SK-N-SH treated with all-trans-retinoic acid at 6 μM for 48 hours (cell line): ENCODE measurements at regions not wholly inside any gene's neighbourhood (a gene's known extent, or its start where the extent isn't known, plus 50 kb on each side); places are given as distances from the start of the nearest gene placed in this dataset.

Experiments
- ARNTL ChIP-seq: fragments of 450-650 bp; formaldehyde crosslinking; IDR thresholded peaks from 2 replicates; pipeline ENCODE4 v1.5.0; 2020; ENCODE audit warnings: low read depth, mild to moderate bottlenecking, moderate library complexity, borderline replicate concordance
- GLIS3 ChIP-seq: fragments of 250-450 bp; sonication (Bioruptor Pico); IDR thresholded peaks from 2 replicates; pipeline ENCODE4 v1.5.0; 2020; ENCODE audit warnings: mild to moderate bottlenecking, moderate library complexity
- OSR1 ChIP-seq: fragments of 250-450 bp; sonication (Bioruptor Pico); IDR thresholded peaks from 2 replicates; pipeline ENCODE4 v1.8.0; 2022; ENCODE audit warnings: moderate library complexity, mild to moderate bottlenecking, inconsistent platforms
- RARB ChIP-seq: fragments of 250-450 bp; sonication (Bioruptor Pico); IDR thresholded peaks from 2 replicates; pipeline ENCODE4 v1.8.0; 2021; ENCODE audit warnings: mild to moderate bottlenecking, moderate library complexity
- SNAI2 ChIP-seq: fragments of 250-450 bp; sonication (Bioruptor Pico); IDR thresholded peaks from 2 replicates; pipeline ENCODE4 v1.5.0; 2020; ENCODE audit warnings: mild to moderate bottlenecking, moderate library complexity
- TCF4 ChIP-seq: fragments of 250-450 bp; sonication (Bioruptor Pico); IDR thresholded peaks from 2 replicates; pipeline ENCODE4 v1.8.0; 2021; ENCODE audit warnings: mild to moderate bottlenecking, moderate library complexity, borderline replicate concordance
- ZFP30 ChIP-seq: fragments of 450-650 bp; formaldehyde crosslinking; IDR thresholded peaks from 2 replicates; pipeline ENCODE4 v1.5.0; 2022; ENCODE audit warnings: mild to moderate bottlenecking, moderate library complexity
- ZNF565 ChIP-seq: fragments of 450-650 bp; formaldehyde crosslinking; conservative IDR thresholded peaks from 2 replicates; pipeline ENCODE4 v1.5.0; 2020; ENCODE audit warnings: low read depth, mild to moderate bottlenecking, moderate library complexity
- TF ChIP-seq, protein P1 (sequence below): fragments of 250-450 bp; sonication (Bioruptor Pico); IDR thresholded peaks from 2 replicates; pipeline ENCODE4 v1.8.0; 2020; ENCODE audit warnings: mild to moderate bottlenecking, moderate library complexity, borderline replicate concordance
- TF ChIP-seq, protein P2 (sequence below): fragments of 250-450 bp; sonication (Bioruptor Pico); IDR thresholded peaks from 2 replicates; pipeline ENCODE4 v1.5.0; 2020; ENCODE audit warnings: mild to moderate bottlenecking, moderate library complexity

DNA sequence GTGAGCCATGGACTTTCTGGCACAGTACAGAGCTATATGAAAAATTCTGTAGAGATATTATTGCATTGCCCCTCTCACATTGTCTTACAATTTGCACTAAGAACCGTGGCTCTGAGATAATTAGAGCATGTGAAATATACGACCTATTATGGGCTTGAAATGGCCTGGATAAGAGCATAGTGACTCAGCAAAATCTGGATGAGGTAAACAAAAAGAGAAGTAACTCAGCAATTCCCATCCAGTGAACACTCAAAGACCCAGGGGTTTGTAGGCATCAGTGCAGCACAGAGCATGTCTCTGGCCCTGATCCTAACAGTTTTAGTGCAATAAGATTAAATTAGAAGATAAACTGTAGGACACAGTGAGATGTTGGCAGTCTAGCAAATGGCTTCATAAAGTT is 317.2 kb upstream of the MYOCD start:
- TF ChIP-seq OSR1 (CRISPR knock-in tag) (no peak), ZFP30 (CRISPR knock-in tag) (no peak), SNAI2 (CRISPR knock-in tag) (no peak), GLIS3 (no peak), ZNF565 (CRISPR knock-in tag) (no peak), RARB (CRISPR knock-in tag) (no peak), ARNTL (CRISPR knock-in tag) (no peak), TCF4 (no peak)
- TF ChIP-seq, protein P1, sequence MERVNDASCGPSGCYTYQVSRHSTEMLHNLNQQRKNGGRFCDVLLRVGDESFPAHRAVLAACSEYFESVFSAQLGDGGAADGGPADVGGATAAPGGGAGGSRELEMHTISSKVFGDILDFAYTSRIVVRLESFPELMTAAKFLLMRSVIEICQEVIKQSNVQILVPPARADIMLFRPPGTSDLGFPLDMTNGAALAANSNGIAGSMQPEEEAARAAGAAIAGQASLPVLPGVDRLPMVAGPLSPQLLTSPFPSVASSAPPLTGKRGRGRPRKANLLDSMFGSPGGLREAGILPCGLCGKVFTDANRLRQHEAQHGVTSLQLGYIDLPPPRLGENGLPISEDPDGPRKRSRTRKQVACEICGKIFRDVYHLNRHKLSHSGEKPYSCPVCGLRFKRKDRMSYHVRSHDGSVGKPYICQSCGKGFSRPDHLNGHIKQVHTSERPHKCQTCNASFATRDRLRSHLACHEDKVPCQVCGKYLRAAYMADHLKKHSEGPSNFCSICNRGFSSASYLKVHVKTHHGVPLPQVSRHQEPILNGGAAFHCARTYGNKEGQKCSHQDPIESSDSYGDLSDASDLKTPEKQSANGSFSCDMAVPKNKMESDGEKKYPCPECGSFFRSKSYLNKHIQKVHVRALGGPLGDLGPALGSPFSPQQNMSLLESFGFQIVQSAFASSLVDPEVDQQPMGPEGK: no peak
- TF ChIP-seq, protein P2, sequence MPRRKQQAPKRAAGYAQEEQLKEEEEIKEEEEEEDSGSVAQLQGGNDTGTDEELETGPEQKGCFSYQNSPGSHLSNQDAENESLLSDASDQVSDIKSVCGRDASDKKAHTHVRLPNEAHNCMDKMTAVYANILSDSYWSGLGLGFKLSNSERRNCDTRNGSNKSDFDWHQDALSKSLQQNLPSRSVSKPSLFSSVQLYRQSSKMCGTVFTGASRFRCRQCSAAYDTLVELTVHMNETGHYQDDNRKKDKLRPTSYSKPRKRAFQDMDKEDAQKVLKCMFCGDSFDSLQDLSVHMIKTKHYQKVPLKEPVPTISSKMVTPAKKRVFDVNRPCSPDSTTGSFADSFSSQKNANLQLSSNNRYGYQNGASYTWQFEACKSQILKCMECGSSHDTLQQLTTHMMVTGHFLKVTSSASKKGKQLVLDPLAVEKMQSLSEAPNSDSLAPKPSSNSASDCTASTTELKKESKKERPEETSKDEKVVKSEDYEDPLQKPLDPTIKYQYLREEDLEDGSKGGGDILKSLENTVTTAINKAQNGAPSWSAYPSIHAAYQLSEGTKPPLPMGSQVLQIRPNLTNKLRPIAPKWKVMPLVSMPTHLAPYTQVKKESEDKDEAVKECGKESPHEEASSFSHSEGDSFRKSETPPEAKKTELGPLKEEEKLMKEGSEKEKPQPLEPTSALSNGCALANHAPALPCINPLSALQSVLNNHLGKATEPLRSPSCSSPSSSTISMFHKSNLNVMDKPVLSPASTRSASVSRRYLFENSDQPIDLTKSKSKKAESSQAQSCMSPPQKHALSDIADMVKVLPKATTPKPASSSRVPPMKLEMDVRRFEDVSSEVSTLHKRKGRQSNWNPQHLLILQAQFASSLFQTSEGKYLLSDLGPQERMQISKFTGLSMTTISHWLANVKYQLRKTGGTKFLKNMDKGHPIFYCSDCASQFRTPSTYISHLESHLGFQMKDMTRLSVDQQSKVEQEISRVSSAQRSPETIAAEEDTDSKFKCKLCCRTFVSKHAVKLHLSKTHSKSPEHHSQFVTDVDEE: no peak
